Amniotic epithelial cell (primary cell): ENCODE measurements at regions not wholly inside any gene's neighbourhood (a gene's known extent, or its start where the extent isn't known, plus 50 kb on each side); places are given as distances from the start of the nearest gene placed in this dataset.

Source experiments
- DNase-seq: peaks from one replicate; pipeline ENCODE4 v3.0.0-alpha.2; 2010; ENCODE audit warnings: low read depth

GRCh38 chr22:27349456-27349855 is 452.1 kb downstream of the MN1 start:
- peak; percentile 64 for DNase-seq

- DNase-seq, result no peak
Observed at GRCh38 chr22:27350306-27350705, 451.2 kb downstream of the MN1 start.

GRCh38 chr22:27352426-27352825 is 449.1 kb downstream of the MN1 start:
- no peak for DNase-seq

GRCh38 chr22:27358096-27358870 is 443.3 kb downstream of the MN1 start:
- no peak for DNase-seq

- peak; percentile 14 for DNase-seq
Observed at GRCh38 chr22:27370269-27370668, 431.3 kb downstream of the MN1 start.

- DNase-seq, result no peak
Observed at GRCh38 chr22:27370987-27371386, 430.6 kb downstream of the MN1 start.

- DNase-seq, result no peak
Observed at GRCh38 chr22:27372364-27372763, 429.2 kb downstream of the MN1 start.

GRCh38 chr22:27372969-27373670 is 428.4 kb downstream of the MN1 start:
- DNase-seq, result peak; percentile 86

- peak; percentile 23 for DNase-seq
Observed at GRCh38 chr22:27377501-27378295, 423.9 kb downstream of the MN1 start.

GRCh38 chr22:27378311-27378800 is 423.2 kb downstream of the MN1 start:
- peak; percentile 32 for DNase-seq

GRCh38 chr22:27378995-27379394 is 422.6 kb downstream of the MN1 start:
- no peak for DNase-seq

GRCh38 chr22:27380855-27381254 is 420.7 kb downstream of the MN1 start:
- DNase-seq, result no peak

- no peak for DNase-seq
Observed at GRCh38 chr22:27381552-27381951, 420.0 kb downstream of the MN1 start.

GRCh38 chr22:27381960-27382742 is 419.4 kb downstream of the MN1 start:
- no peak for DNase-seq

GRCh38 chr22:27382947-27383346 is 418.6 kb downstream of the MN1 start:
- no peak for DNase-seq

- no peak for DNase-seq
Observed at GRCh38 chr22:27383896-27384295, 417.7 kb downstream of the MN1 start.

GRCh38 chr22:27385261-27385998 is 416.1 kb downstream of the MN1 start:
- no peak for DNase-seq

- DNase-seq, result peak; percentile 75
Observed at GRCh38 chr22:27386186-27386585, 415.4 kb downstream of the MN1 start.

GRCh38 chr22:27387561-27387960 is 414.0 kb downstream of the MN1 start:
- DNase-seq, result no peak

- no peak for DNase-seq
Observed at GRCh38 chr22:27388090-27388600, 413.4 kb downstream of the MN1 start.

- DNase-seq, result no peak
Observed at GRCh38 chr22:27389727-27390075, 411.9 kb downstream of the MN1 start.
